ENCODE measurements at regions not wholly inside any gene's neighbourhood (a gene's known extent, or its start where the extent isn't known, plus 50 kb on each side); places are given as distances from the start of the nearest gene placed in this dataset. TPM values are rescaled to one million over a fixed set of nuclear protein-coding genes. Genes with fewer than 3 reads are reported as not detected.

Small RNA genes lying in the stretch of these regions (small RNA-seq; reads per million reads assigned to genes)
- not detected for gene RN7SL361P (ENCODE audit: low replicate concordance)
